GM12878 (cell line): ENCODE measurements at regions not wholly inside any gene's neighbourhood (a gene's known extent, or its start where the extent isn't known, plus 50 kb on each side); places are given as distances from the start of the nearest gene placed in this dataset.

Experiments
- BACH1 ChIP-seq: fragments of 450-650 bp; IDR thresholded peaks from 2 replicates; pipeline ENCODE4 v1.6.1; 2017; ENCODE audit warnings: mild to moderate bottlenecking, borderline replicate concordance
- BHLHE40 ChIP-seq, 2 experiments: fragments of 450-650 bp in 1 of 2; IDR thresholded peaks; 2 replicates each; pipeline ENCODE4 v1.6.1; 2011 to 2017; ENCODE audit warnings: low read depth in 2 of 2, borderline replicate concordance in 1 of 2, improper control_type of control experiment in 1 of 2, low read length in 1 of 2, mild to moderate bottlenecking in 1 of 2
- CBFB ChIP-seq: IDR thresholded peaks from 2 replicates; pipeline ENCODE4 v1.6.1; 2016; ENCODE audit warnings: antibody characterized with exemption, low read depth
- CHD1 ChIP-seq: IDR thresholded peaks from 2 replicates; pipeline ENCODE4 v1.6.1; 2012; ENCODE audit warnings: low read depth, low read length, improper control_type of control experiment
- CTCF ChIP-seq, 3 experiments: IDR thresholded peaks in 2 of 3; conservative IDR thresholded peaks in 1 of 3; 2 replicates each; pipeline ENCODE4 v1.5.1; 2011; ENCODE audit warnings: low read depth in 3 of 3, low read length in 3 of 3, mild to moderate bottlenecking in 3 of 3, control low read depth in 2 of 3, moderate library complexity in 2 of 3, inconsistent platforms in 1 of 3, mixed read lengths in 1 of 3; ENCODE audit not compliant: control insufficient read depth in 2 of 3, insufficient read depth in 1 of 3; ENCODE audit errors: extremely low read depth in 1 of 3
- E2F4 ChIP-seq: IDR thresholded peaks from 2 replicates; pipeline ENCODE4 v1.6.1; 2012; ENCODE audit warnings: low read depth, low read length, improper control_type of control experiment
- E2F8 ChIP-seq: fragments of 450-650 bp; IDR thresholded peaks from 2 replicates; pipeline ENCODE4 v1.6.1; 2018; ENCODE audit warnings: mild to moderate bottlenecking, low read depth, moderate library complexity; ENCODE audit not compliant: partially characterized antibody
- HCFC1 ChIP-seq: fragments of 150-350 bp; IDR thresholded peaks from 2 replicates; pipeline ENCODE4 v1.6.1; 2014; ENCODE audit warnings: low read length
- IRF4 ChIP-seq: IDR thresholded peaks from 2 replicates; pipeline ENCODE4 v1.6.1; 2011; ENCODE audit warnings: low read depth, low read length
- JUNB ChIP-seq: IDR thresholded peaks from 2 replicates; pipeline ENCODE4 v1.6.1; 2016; ENCODE audit warnings: antibody characterized with exemption, mild to moderate bottlenecking
- LARP7 ChIP-seq: fragments of 450-650 bp; IDR thresholded peaks from 2 replicates; pipeline ENCODE4 v1.6.1; 2017; ENCODE audit warnings: mild to moderate bottlenecking
- MXI1 ChIP-seq: fragments of 150-350 bp; IDR thresholded peaks from 2 replicates; pipeline ENCODE4 v1.6.1; 2011; ENCODE audit warnings: low read depth, mild to moderate bottlenecking, inconsistent platforms, low read length, improper control_type of control experiment
- PBX3 ChIP-seq: IDR thresholded peaks from 2 replicates; pipeline ENCODE4 v1.6.1; 2011; ENCODE audit warnings: mild to moderate bottlenecking, low read depth, low read length, moderate library complexity; ENCODE audit not compliant: insufficient replicate concordance
- PKNOX1 ChIP-seq: fragments of 450-650 bp; IDR thresholded peaks from 2 replicates; pipeline ENCODE4 v1.6.1; 2016; ENCODE audit warnings: mild to moderate bottlenecking
- PML ChIP-seq: IDR thresholded peaks from 2 replicates; pipeline ENCODE4 v1.6.1; 2012; ENCODE audit warnings: low read length, inconsistent platforms
- RB1 ChIP-seq: fragments of 450-650 bp; formaldehyde crosslinking; IDR thresholded peaks from 2 replicates; pipeline ENCODE4 v1.6.1; 2017; ENCODE audit warnings: mild to moderate bottlenecking, borderline replicate concordance
- RBBP5 ChIP-seq: fragments of 200-600 bp; sonication (generic); conservative IDR thresholded peaks from 2 replicates; pipeline ENCODE4 v1.6.1; 2016
- RUNX3 ChIP-seq: IDR thresholded peaks from 2 replicates; pipeline ENCODE4 v1.6.1; 2012; ENCODE audit warnings: low read length, inconsistent platforms
- SIX5 ChIP-seq: IDR thresholded peaks from 2 replicates; pipeline ENCODE4 v1.6.1; 2011; ENCODE audit warnings: mild to moderate bottlenecking, low read depth, low read length, moderate library complexity; ENCODE audit not compliant: severe bottlenecking
- SMAD5 ChIP-seq: IDR thresholded peaks from 2 replicates; pipeline ENCODE4 v1.6.1; 2016; ENCODE audit warnings: antibody characterized with exemption, low read depth
- SP1 ChIP-seq: IDR thresholded peaks from one replicate; pipeline ENCODE4 v1.6.1; 2011; ENCODE audit warnings: low read depth, low read length
- TCF7 ChIP-seq: IDR thresholded peaks from 2 replicates; pipeline ENCODE4 v1.6.1; 2014; ENCODE audit warnings: antibody characterized with exemption, borderline replicate concordance
- WRNIP1 ChIP-seq: IDR thresholded peaks from 2 replicates; pipeline ENCODE4 v1.6.1; 2011; ENCODE audit warnings: low read depth, low read length, improper control_type of control experiment, borderline replicate concordance
- YY1 ChIP-seq: IDR thresholded peaks from 2 replicates; pipeline ENCODE4 v1.6.1; 2011; ENCODE audit warnings: low read depth, mild to moderate bottlenecking, low read length
- ZNF24 ChIP-seq: fragments of 450-650 bp; IDR thresholded peaks from 2 replicates; pipeline ENCODE4 v1.6.1; 2017; ENCODE audit warnings: antibody characterized with exemption, mild to moderate bottlenecking

GRCh38 chr3:67113802-67114407 lies 115.8 kb downstream of the KBTBD8 start (continued):
- TF ChIP-seq CBFB (no peak), PBX3 (peak; percentile 31), RB1 (no peak; the same call in 1 of the 2 replicates), E2F4 (no peak), RUNX3 (peak; percentile 71), JUNB (peak; percentile 39; the same call in 1 of the 2 replicates), MXI1 (no peak), PML (no peak), WRNIP1 (no peak), CHD1 (no peak), E2F8 (no peak), SMAD5 (no peak), PKNOX1 (peak; percentile 27; the same call in 1 of the 2 replicates), BHLHE40 (IDR thresholded peaks at IDR 0.05; ENCODE audit: borderline replicate concordance in 1 of 2, low read depth in 2 of 2, low read length in 1 of 2) (0 out of 4 replicates have a peak, but pooled peaks of 1 of the 2 experiments have one; percentile 24), YY1 (peak; percentile 87), BACH1 (no peak), HCFC1 (peak; percentile 39; the same call in 1 of the 2 replicates), LARP7 (no peak), ZNF24 (peak; percentile 51), TCF7 (no peak), SIX5 (no peak), CTCF (IDR thresholded peaks at IDR 0.05 in 2 of 3, conservative IDR thresholded peaks at IDR 0.05 in 1 of 3; ENCODE audit: control insufficient read depth in 2 of 3, extremely low read depth in 1 of 3, insufficient read depth in 1 of 3, low read depth in 3 of 3, low read length in 3 of 3) (peak; percentile 94 to 98 (median 98)), RBBP5 (no peak), SP1 (no peak), IRF4 (peak; percentile 84)
